WTC11 (cell line): ENCODE measurements at regions not wholly inside any gene's neighbourhood (a gene's known extent, or its start where the extent isn't known, plus 50 kb on each side); places are given as distances from the start of the nearest gene placed in this dataset.
A peak's percentile ranks its signal among the peaks of the same experiment; 100 is the strongest.

Source experiments
- ATAC-seq: fragments of 200-7000 bp; cut with Tn5 transposase; 2 replicates; pipeline ENCODE4 v1.10.0; 2021; ENCODE audit warnings: mild to moderate bottlenecking, moderate library complexity
- CTCF ChIA-PET: fragments of 300-600 bp; sonication (Branson Sonifier 250); formaldehyde crosslinking; loops from one replicate; lab custom pipeline; 2021; ENCODE audit warnings: antibody characterized with exemption; lab: Charles Lee
- POLR2A ChIA-PET: fragments of 350-600 bp; sonication (Branson Sonifier 250); formaldehyde crosslinking; loops from one replicate; lab custom pipeline; 2021; ENCODE audit warnings: antibody characterized with exemption; lab: Charles Lee
- DNase-seq: peaks from one replicate; pipeline ENCODE4 v3.0.0; 2021; ENCODE audit warnings: low spot score
- H3K27ac Mint-ChIP-seq: 2 replicates; pipeline ENCODE4 v1.8.0; 2021; ENCODE audit warnings: mixed read lengths
- H3K27me3 Mint-ChIP-seq: 2 replicates; pipeline ENCODE4 v1.8.0; 2021; ENCODE audit warnings: low read depth, mild to moderate bottlenecking, moderate library complexity, mixed read lengths
- H3K36me3 Mint-ChIP-seq: 2 replicates; pipeline ENCODE4 v1.8.0; 2021; ENCODE audit warnings: mixed read lengths
- H3K4me1 Mint-ChIP-seq: 2 replicates; pipeline ENCODE4 v1.8.0; 2022; ENCODE audit warnings: mixed read lengths
- H3K4me3 Mint-ChIP-seq: 2 replicates; pipeline ENCODE4 v1.8.0; 2021; ENCODE audit warnings: mild to moderate bottlenecking, moderate library complexity, mixed read lengths
- H3K9me3 Mint-ChIP-seq: 2 replicates; pipeline ENCODE4 v1.8.0; 2021; ENCODE audit warnings: mixed read lengths
- E2F5 ChIP-seq: sonication (generic); formaldehyde crosslinking; IDR thresholded peaks from 2 replicates; pipeline ENCODE4 v1.8.1; 2022; ENCODE audit warnings: mild to moderate bottlenecking, moderate library complexity, missing genetic modification reagents
- ERG ChIP-seq: fragments of 250-450 bp; sonication (Bioruptor Pico); IDR thresholded peaks from 2 replicates; pipeline ENCODE4 v1.8.0; 2021; ENCODE audit warnings: mild to moderate bottlenecking
- ETV6 ChIP-seq: sonication (generic); formaldehyde crosslinking; IDR thresholded peaks from 2 replicates; pipeline ENCODE4 v1.8.1; 2022; ENCODE audit warnings: mild to moderate bottlenecking, missing genetic modification reagents
- FOXP1 ChIP-seq: sonication (generic); formaldehyde crosslinking; IDR thresholded peaks from 2 replicates; pipeline ENCODE4 v1.8.0; 2022; ENCODE audit warnings: missing genetic modification reagents, mild to moderate bottlenecking, moderate library complexity, borderline replicate concordance
- HMGA2 ChIP-seq: fragments of 250-450 bp; sonication (Bioruptor Pico); IDR thresholded peaks from 2 replicates; pipeline ENCODE4 v1.4.0; 2021; ENCODE audit warnings: mild to moderate bottlenecking, moderate library complexity
- JUN ChIP-seq: sonication (generic); formaldehyde crosslinking; IDR thresholded peaks from 2 replicates; pipeline ENCODE4 v1.8.0; 2023; ENCODE audit warnings: mild to moderate bottlenecking, missing genetic modification reagents
- MAX ChIP-seq: sonication (generic); formaldehyde crosslinking; IDR thresholded peaks from 2 replicates; pipeline ENCODE4 v1.8.0; 2022; ENCODE audit warnings: mild to moderate bottlenecking, missing genetic modification reagents
- SMAD3 ChIP-seq: sonication (generic); formaldehyde crosslinking; IDR thresholded peaks from 2 replicates; pipeline ENCODE4 v1.8.0; 2022; ENCODE audit warnings: missing genetic modification reagents, mild to moderate bottlenecking, borderline replicate concordance
- SMAD4 ChIP-seq: sonication (generic); formaldehyde crosslinking; IDR thresholded peaks from 2 replicates; pipeline ENCODE4 v1.8.0; 2022; ENCODE audit warnings: mild to moderate bottlenecking, missing genetic modification reagents
- TEAD1 ChIP-seq: sonication (generic); formaldehyde crosslinking; IDR thresholded peaks from 2 replicates; pipeline ENCODE4 v1.8.0; 2022; ENCODE audit warnings: mild to moderate bottlenecking, missing genetic modification reagents
- ZNF317 ChIP-seq: sonication (generic); formaldehyde crosslinking; IDR thresholded peaks from 2 replicates; pipeline ENCODE4 v1.8.1; 2023; ENCODE audit warnings: low read depth, mild to moderate bottlenecking, moderate library complexity, missing genetic modification reagents, borderline replicate concordance
- ZNF423 ChIP-seq: fragments of 250-450 bp; sonication (Bioruptor Pico); IDR thresholded peaks from 2 replicates; pipeline ENCODE4 v2.1.2; 2022; ENCODE audit warnings: mild to moderate bottlenecking, moderate library complexity
- ZNF425 ChIP-seq: fragments of 250-450 bp; sonication (Bioruptor Pico); conservative IDR thresholded peaks from 2 replicates; pipeline ENCODE4 v1.9.0; 2021; ENCODE audit warnings: mild to moderate bottlenecking
- TF ChIP-seq, protein P1 (sequence below): sonication (generic); formaldehyde crosslinking; IDR thresholded peaks from 2 replicates; pipeline ENCODE4 v1.8.1; 2023; ENCODE audit warnings: mild to moderate bottlenecking, missing genetic modification reagents, borderline replicate concordance
- TF ChIP-seq, protein P2 (sequence below): sonication (generic); formaldehyde crosslinking; IDR thresholded peaks from 2 replicates; pipeline ENCODE4 v1.8.1; 2023; ENCODE audit warnings: mild to moderate bottlenecking, moderate library complexity, missing genetic modification reagents
- TF ChIP-seq, protein P3 (sequence below): fragments of 250-450 bp; sonication (Bioruptor Pico); IDR thresholded peaks from 2 replicates; pipeline ENCODE4 v1.9.0; 2021; ENCODE audit warnings: mild to moderate bottlenecking
- TF ChIP-seq, protein P4 (sequence below): sonication (generic); formaldehyde crosslinking; IDR thresholded peaks from 2 replicates; pipeline ENCODE4 v1.8.0; 2022; ENCODE audit warnings: mild to moderate bottlenecking, missing genetic modification reagents
- TF ChIP-seq, protein P5 (sequence below): sonication (generic); formaldehyde crosslinking; IDR thresholded peaks from 2 replicates; pipeline ENCODE4 v1.8.0; 2022; ENCODE audit warnings: mild to moderate bottlenecking, missing genetic modification reagents

- no peak for TF ChIP-seq SMAD4 (CRISPR knock-in tag)
- TF ChIP-seq ZNF317 (CRISPR knock-in tag): no peak
Measured at GRCh38 chr2:2683606-2684224, 352.6 kb upstream of the MYT1L start (continued).

DNA sequence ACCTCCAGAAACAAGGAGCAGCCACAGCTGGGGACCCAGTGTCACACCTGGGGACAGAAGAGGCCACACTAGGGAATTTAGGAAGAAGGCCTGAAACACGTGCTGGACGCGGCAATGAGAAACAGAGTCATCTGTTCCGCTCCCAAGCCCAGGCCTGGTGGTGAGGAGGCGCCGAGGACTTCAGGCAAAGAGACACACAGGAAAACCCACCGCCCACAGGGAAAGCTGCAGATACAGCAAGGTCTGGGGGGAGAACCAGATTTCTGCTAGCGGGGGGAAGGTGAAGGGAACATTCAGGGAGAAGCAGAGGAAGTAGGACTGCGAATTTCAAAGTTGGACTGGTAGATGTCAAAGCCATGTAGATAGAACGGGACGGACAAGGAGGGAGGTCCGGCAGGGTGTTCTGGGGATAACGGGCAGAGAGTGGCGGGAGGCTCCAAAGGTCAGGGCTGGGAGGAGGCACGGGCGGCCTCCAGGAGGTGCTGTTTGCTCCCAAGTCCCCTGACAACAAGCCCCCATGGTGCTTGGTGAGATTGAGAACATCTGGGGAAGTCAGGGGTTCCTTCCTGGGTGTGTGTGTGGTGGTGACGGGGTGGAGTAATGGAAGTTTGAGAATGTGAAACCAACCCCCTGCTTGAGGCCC is 351.7 kb upstream of the MYT1L start:
- H3K27me3 Mint-ChIP-seq: peaks cover 5% of the 10 kb centered on the region; the same call in 1 of the 2 replicates
- H3K36me3 Mint-ChIP-seq: no peaks in the 10 kb centered on the region
- no peaks in the 10 kb centered on the region; the same call in 1 of the 2 replicates for H3K9me3 Mint-ChIP-seq
- no peak overlapping the region for H3K4me3 Mint-ChIP-seq
- peak; percentile 34 for ATAC-seq
- peaks cover 18% of the 10 kb centered on the region for H3K4me1 Mint-ChIP-seq
- POLR2A ChIA-PET: no interaction called here
- H3K27ac Mint-ChIP-seq: no peak overlapping the region
- CTCF ChIA-PET: no interaction called here
- no peak for DNase-seq
- TF ChIP-seq ETV6: no peak
- TF ChIP-seq, protein P1, sequence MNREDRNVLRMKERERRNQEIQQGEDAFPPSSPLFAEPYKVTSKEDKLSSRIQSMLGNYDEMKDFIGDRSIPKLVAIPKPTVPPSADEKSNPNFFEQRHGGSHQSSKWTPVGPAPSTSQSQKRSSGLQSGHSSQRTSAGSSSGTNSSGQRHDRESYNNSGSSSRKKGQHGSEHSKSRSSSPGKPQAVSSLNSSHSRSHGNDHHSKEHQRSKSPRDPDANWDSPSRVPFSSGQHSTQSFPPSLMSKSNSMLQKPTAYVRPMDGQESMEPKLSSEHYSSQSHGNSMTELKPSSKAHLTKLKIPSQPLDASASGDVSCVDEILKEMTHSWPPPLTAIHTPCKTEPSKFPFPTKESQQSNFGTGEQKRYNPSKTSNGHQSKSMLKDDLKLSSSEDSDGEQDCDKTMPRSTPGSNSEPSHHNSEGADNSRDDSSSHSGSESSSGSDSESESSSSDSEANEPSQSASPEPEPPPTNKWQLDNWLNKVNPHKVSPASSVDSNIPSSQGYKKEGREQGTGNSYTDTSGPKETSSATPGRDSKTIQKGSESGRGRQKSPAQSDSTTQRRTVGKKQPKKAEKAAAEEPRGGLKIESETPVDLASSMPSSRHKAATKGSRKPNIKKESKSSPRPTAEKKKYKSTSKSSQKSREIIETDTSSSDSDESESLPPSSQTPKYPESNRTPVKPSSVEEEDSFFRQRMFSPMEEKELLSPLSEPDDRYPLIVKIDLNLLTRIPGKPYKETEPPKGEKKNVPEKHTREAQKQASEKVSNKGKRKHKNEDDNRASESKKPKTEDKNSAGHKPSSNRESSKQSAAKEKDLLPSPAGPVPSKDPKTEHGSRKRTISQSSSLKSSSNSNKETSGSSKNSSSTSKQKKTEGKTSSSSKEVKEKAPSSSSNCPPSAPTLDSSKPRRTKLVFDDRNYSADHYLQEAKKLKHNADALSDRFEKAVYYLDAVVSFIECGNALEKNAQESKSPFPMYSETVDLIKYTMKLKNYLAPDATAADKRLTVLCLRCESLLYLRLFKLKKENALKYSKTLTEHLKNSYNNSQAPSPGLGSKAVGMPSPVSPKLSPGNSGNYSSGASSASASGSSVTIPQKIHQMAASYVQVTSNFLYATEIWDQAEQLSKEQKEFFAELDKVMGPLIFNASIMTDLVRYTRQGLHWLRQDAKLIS: no peak
- no peak for TF ChIP-seq TEAD1 (CRISPR knock-in tag)
- TF ChIP-seq ZNF423 (CRISPR knock-in tag): no peak
- no peak for TF ChIP-seq MAX (CRISPR knock-in tag)
- no peak for TF ChIP-seq ZNF425 (CRISPR knock-in tag)
- no peak for TF ChIP-seq SMAD3 (CRISPR knock-in tag)
- TF ChIP-seq, protein P2, sequence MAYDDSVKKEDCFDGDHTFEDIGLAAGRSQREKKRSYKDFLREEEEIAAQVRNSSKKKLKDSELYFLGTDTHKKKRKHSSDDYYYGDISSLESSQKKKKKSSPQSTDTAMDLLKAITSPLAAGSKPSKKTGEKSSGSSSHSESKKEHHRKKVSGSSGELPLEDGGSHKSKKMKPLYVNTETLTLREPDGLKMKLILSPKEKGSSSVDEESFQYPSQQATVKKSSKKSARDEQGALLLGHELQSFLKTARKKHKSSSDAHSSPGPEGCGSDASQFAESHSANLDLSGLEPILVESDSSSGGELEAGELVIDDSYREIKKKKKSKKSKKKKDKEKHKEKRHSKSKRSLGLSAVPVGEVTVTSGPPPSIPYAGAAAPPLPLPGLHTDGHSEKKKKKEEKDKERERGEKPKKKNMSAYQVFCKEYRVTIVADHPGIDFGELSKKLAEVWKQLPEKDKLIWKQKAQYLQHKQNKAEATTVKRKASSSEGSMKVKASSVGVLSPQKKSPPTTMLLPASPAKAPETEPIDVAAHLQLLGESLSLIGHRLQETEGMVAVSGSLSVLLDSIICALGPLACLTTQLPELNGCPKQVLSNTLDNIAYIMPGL (CRISPR knock-in tag): no peak
- no peak for TF ChIP-seq JUN (CRISPR knock-in tag)
- no peak for TF ChIP-seq ERG (CRISPR knock-in tag)
- TF ChIP-seq, protein P3, sequence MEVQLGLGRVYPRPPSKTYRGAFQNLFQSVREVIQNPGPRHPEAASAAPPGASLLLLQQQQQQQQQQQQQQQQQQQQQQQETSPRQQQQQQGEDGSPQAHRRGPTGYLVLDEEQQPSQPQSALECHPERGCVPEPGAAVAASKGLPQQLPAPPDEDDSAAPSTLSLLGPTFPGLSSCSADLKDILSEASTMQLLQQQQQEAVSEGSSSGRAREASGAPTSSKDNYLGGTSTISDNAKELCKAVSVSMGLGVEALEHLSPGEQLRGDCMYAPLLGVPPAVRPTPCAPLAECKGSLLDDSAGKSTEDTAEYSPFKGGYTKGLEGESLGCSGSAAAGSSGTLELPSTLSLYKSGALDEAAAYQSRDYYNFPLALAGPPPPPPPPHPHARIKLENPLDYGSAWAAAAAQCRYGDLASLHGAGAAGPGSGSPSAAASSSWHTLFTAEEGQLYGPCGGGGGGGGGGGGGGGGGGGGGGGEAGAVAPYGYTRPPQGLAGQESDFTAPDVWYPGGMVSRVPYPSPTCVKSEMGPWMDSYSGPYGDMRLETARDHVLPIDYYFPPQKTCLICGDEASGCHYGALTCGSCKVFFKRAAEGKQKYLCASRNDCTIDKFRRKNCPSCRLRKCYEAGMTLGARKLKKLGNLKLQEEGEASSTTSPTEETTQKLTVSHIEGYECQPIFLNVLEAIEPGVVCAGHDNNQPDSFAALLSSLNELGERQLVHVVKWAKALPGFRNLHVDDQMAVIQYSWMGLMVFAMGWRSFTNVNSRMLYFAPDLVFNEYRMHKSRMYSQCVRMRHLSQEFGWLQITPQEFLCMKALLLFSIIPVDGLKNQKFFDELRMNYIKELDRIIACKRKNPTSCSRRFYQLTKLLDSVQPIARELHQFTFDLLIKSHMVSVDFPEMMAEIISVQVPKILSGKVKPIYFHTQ (CRISPR knock-in tag): no peak
- no peak for TF ChIP-seq HMGA2 (CRISPR knock-in tag)
- TF ChIP-seq, protein P4, sequence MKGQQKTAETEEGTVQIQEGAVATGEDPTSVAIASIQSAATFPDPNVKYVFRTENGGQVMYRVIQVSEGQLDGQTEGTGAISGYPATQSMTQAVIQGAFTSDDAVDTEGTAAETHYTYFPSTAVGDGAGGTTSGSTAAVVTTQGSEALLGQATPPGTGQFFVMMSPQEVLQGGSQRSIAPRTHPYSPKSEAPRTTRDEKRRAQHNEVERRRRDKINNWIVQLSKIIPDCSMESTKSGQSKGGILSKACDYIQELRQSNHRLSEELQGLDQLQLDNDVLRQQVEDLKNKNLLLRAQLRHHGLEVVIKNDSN (CRISPR knock-in tag): no peak
- TF ChIP-seq, protein P5, sequence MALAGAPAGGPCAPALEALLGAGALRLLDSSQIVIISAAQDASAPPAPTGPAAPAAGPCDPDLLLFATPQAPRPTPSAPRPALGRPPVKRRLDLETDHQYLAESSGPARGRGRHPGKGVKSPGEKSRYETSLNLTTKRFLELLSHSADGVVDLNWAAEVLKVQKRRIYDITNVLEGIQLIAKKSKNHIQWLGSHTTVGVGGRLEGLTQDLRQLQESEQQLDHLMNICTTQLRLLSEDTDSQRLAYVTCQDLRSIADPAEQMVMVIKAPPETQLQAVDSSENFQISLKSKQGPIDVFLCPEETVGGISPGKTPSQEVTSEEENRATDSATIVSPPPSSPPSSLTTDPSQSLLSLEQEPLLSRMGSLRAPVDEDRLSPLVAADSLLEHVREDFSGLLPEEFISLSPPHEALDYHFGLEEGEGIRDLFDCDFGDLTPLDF (CRISPR knock-in tag): no peak
- TF ChIP-seq FOXP1: no peak
- TF ChIP-seq E2F5 (CRISPR knock-in tag): no peak
